SU-DHL-6 (cell line): ENCODE measurements at regions not wholly inside any gene's neighbourhood (a gene's known extent, or its start where the extent isn't known, plus 50 kb on each side); places are given as distances from the start of the nearest gene placed in this dataset.

ENCODE experiments used
- CTCF ChIP-seq: fragments of 200-600 bp; sonication (generic); IDR thresholded peaks from one replicate; pipeline ENCODE4 v1.5.1; 2017; ENCODE audit warnings: antibody characterized with exemption, mild to moderate bottlenecking, low read length, moderate library complexity; ENCODE audit not compliant: insufficient read depth, poor library complexity, severe bottlenecking
- EZH2phosphoT487 ChIP-seq: fragments of 200-600 bp; sonication (generic), shearing (Covaris generic); conservative IDR thresholded peaks from 2 replicates; pipeline ENCODE4 v1.6.1; 2018; ENCODE audit warnings: mild to moderate bottlenecking, antibody characterized with exemption, low read length, moderate library complexity, mixed read lengths

GRCh38 chr14:100484531-100485267 lies 102.5 kb downstream of the BEGAIN start:
- no peak for TF ChIP-seq CTCF
- TF ChIP-seq EZH2phosphoT487 = no peak
